ENCODE measurements at regions not wholly inside any gene's neighbourhood (a gene's known extent, or its start where the extent isn't known, plus 50 kb on each side); places are given as distances from the start of the nearest gene placed in this dataset.

DNA sequence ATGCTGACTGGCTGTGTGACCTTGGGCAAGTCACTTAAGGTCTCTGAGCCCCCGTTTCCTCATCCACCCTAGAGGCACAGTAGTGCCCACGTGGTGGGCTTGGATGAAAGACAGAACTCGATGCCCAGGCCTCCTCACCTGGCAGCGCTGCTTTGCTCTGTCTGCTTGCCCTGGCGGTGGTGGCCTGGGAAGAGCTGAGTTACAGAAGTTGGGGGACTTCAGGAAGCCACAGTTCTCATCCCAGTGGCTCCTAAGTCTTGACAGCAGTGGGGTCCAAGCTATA is 171.5 kb upstream of the IER5L start:
- WGBS, 2 experiments (ENCODE audit: extremely low coverage in 1 of 2, insufficient coverage in 1 of 2, insufficient read length in 1 of 2, insufficient replicate concordance in 2 of 2, low coverage in 1 of 2, low lambda C conversion rate in 2 of 2, missing lambda C conversion rate in 1 of 2), result 88% methylated on average over 5 of the region's 5 CpGs; no CpG with 5 or more reads in 1 of the 2 experiments
- no peak overlapping the region for H3K14ac ChIP-seq (ENCODE audit: insufficient read length)
- no peak for FAIRE-seq
- TF ChIP-seq SRF (IDR thresholded peaks at IDR 0.05; ENCODE audit: low read depth, low read length) (no peak), SAP30 (IDR thresholded peaks at IDR 0.05; ENCODE audit: insufficient read depth, insufficient replicate concordance, low read length) (no peak), POLR2AphosphoS5 (IDR thresholded peaks at IDR 0.05; ENCODE audit: low read depth, low read length) (no peak), SIX5 (IDR thresholded peaks at IDR 0.05; ENCODE audit: low read depth, low read length) (no peak), SP1 (IDR thresholded peaks at IDR 0.05; ENCODE audit: low read depth, low read length) (no peak), RBBP5 (IDR thresholded peaks at IDR 0.05; ENCODE audit: borderline replicate concordance, low read depth, low read length) (no peak), CBX8 (IDR thresholded peaks at IDR 0.05; ENCODE audit: borderline replicate concordance, low read depth, low read length) (no peak), JUND (IDR thresholded peaks at IDR 0.05; ENCODE audit: low read length) (no peak), EZH2 (IDR thresholded peaks at IDR 0.05; ENCODE audit: low read depth, low read length, severe bottlenecking) (no peak), CREB1 (IDR thresholded peaks at IDR 0.05) (no peak), MAFK (IDR thresholded peaks at IDR 0.05; ENCODE audit: low read depth, low read length) (no peak), BACH1 (IDR thresholded peaks at IDR 0.05; ENCODE audit: low read length) (no peak), RXRA (IDR thresholded peaks at IDR 0.05; ENCODE audit: insufficient read depth, low read depth, low read length) (no peak), TAF7 (optimal IDR thresholded peaks at IDR 0.05; ENCODE audit: borderline replicate concordance, low read depth, low read length) (no peak), MAX (IDR thresholded peaks at IDR 0.05) (no peak)

More for the DNA sequence above, 171.5 kb upstream of the IER5L start:
- H3K9me3 ChIP-seq (ENCODE audit: insufficient read depth in 2 of 2, low read depth in 1 of 2, low read length in 1 of 2), result no peaks in the 10 kb centered on the region
- 0 out of 2 replicates have a peak overlapping the region, but pooled peaks have one; percentile 55 for H2BK20ac ChIP-seq (ENCODE audit: low read length)
- no peak overlapping the region for H3K4ac ChIP-seq (replicated peaks; ENCODE audit: insufficient read length, low read depth, low read length)
- no peak overlapping the region for H3K4me2 ChIP-seq (ENCODE audit: insufficient read depth in 1 of 2, low read depth in 2 of 2, low read length in 2 of 2)
- DNase-seq (ENCODE audit: low read depth in 1 of 2, low spot score in 2 of 2), result no peak
- no peaks in the 10 kb centered on the region for H4K20me1 ChIP-seq (replicated peaks in 1 of 2; ENCODE audit: control insufficient read depth in 1 of 2, insufficient read depth in 2 of 2, low read length in 2 of 2)
- no peak overlapping the region for H3K4me3 ChIP-seq (ENCODE audit: extremely low read depth in 1 of 4, insufficient read depth in 2 of 4, low read depth in 3 of 4, low read length in 4 of 4)
- peak overlapping the region; percentile 80; the same call in 1 of the 2 replicates for H2AK5ac ChIP-seq (ENCODE audit: low read depth, low read length)
- ChIA-PET POLR2A (ENCODE audit: partially characterized antibody) (interaction anchor here (1.1 to 8.3 kb wide), 8 partner anchors 10 to 259 kb away, joined by 3 to 65 read pairs (median 4); no protein-coding TSS in a partner anchor), CTCF (ENCODE audit: partially characterized antibody) (interaction anchor here (0.6 to 1.7 kb wide), 7 partner anchors 15 to 577 kb away, joined by 3 to 5 read pairs (median 3); no protein-coding TSS in a partner anchor)
- H3K79me2 ChIP-seq (ENCODE audit: control insufficient read depth in 1 of 2, insufficient read depth in 2 of 2, low read length in 2 of 2), result no peaks in the 10 kb centered on the region
- no peaks in the 10 kb centered on the region for H3K79me1 ChIP-seq (ENCODE audit: low read depth, low read length)
- no peak overlapping the region for H4K5ac ChIP-seq (ENCODE audit: insufficient read length, low read depth, low read length)
- H3K36me3 ChIP-seq (ENCODE audit: control insufficient read depth in 2 of 4, insufficient read depth in 4 of 4, low read length in 3 of 4), result no peaks in the 10 kb centered on the region
- no peak overlapping the region for H2AFZ ChIP-seq (ENCODE audit: low read length)
- no peak overlapping the region for H3K18ac ChIP-seq (ENCODE audit: extremely low read depth, low read length)
- no peak overlapping the region for H3K27ac ChIP-seq (ENCODE audit: low read depth, low read length)
- no peak overlapping the region for H3K23ac ChIP-seq (ENCODE audit: insufficient read length)
- no peaks in the 10 kb centered on the region; a peak in 1 of 7 replicates for H3K27me3 ChIP-seq (replicated peaks in 1 of 4; ENCODE audit: control insufficient read depth in 3 of 4, extremely low read depth in 1 of 4, insufficient read depth in 3 of 4, low read length in 3 of 4)
- no peak overlapping the region for H3K56ac ChIP-seq (replicated peaks; ENCODE audit: insufficient read length, low read depth, low read length)
- no peak overlapping the region for H2BK120ac ChIP-seq (replicated peaks; ENCODE audit: low read depth, low read length)
- no peak overlapping the region for H3K9ac ChIP-seq (replicated peaks in 1 of 4; ENCODE audit: extremely low read depth in 1 of 4, low read depth in 3 of 4, low read length in 3 of 4)
- no peak overlapping the region for H2BK5ac ChIP-seq (ENCODE audit: low read depth, low read length)
- H4K8ac ChIP-seq (ENCODE audit: extremely low read depth, insufficient read depth, low read length), result no peak overlapping the region
- H3K23me2 ChIP-seq (ENCODE audit: low read depth, low read length), result peaks cover 6% of the 10 kb centered on the region
- H3K4me1 ChIP-seq (replicated peaks in 1 of 4; ENCODE audit: control insufficient read depth in 3 of 4, insufficient read depth in 4 of 4, low read length in 3 of 4), result peaks cover 0 to 19% (median 8%) of the 10 kb centered on the region in 4 experiments; a peak in 4 of 7 replicates
- H2BK15ac ChIP-seq (ENCODE audit: low read length), result peak overlapping the region; percentile 92; the same call in 1 of the 2 replicates
- H4K91ac ChIP-seq (replicated peaks; ENCODE audit: insufficient read length, low read length), result peak overlapping the region; percentile 48
- H2BK12ac ChIP-seq (ENCODE audit: low read depth, low read length), result 0 out of 2 replicates have a peak overlapping the region, but pooled peaks have one; percentile 75
